Endodermal cell (in vitro differentiated cells): ENCODE measurements at regions not wholly inside any gene's neighbourhood (a gene's known extent, or its start where the extent isn't known, plus 50 kb on each side); places are given as distances from the start of the nearest gene placed in this dataset.

Source experiments
- DNase-seq: peaks from one replicate; pipeline ENCODE4 v3.0.0-alpha.2; 2017
- H3K27ac ChIP-seq: 2 replicates; pipeline ENCODE4 v1.5.1; 2013; ENCODE audit warnings: mild to moderate bottlenecking, low read depth, low read length, moderate library complexity
- H3K27me3 ChIP-seq: 2 replicates; pipeline ENCODE4 v1.6.1; 2013; ENCODE audit warnings: mild to moderate bottlenecking, low read length, moderate library complexity; ENCODE audit not compliant: insufficient read depth, control insufficient read depth, poor library complexity, severe bottlenecking
- H3K36me3 ChIP-seq: 2 replicates; pipeline ENCODE4 v1.7.0; 2013; ENCODE audit warnings: mild to moderate bottlenecking, low read length, moderate library complexity; ENCODE audit not compliant: control insufficient read depth, insufficient read depth
- H3K4me1 ChIP-seq: one replicate; pipeline ENCODE4 v1.7.0; 2013; ENCODE audit warnings: low read length; ENCODE audit not compliant: control insufficient read depth, insufficient read depth
- H3K4me3 ChIP-seq: 2 replicates; pipeline ENCODE4 v1.5.1; 2013; ENCODE audit warnings: mild to moderate bottlenecking, low read length, moderate library complexity
- H3K9ac ChIP-seq: 2 replicates; pipeline ENCODE4 v1.6.1; 2013; ENCODE audit warnings: mild to moderate bottlenecking, low read length, moderate library complexity; ENCODE audit not compliant: poor library complexity, severe bottlenecking; ENCODE audit errors: extremely low read depth
- H3K9me3 ChIP-seq: 2 replicates; pipeline ENCODE4 v1.6.1; 2013; ENCODE audit warnings: mild to moderate bottlenecking, low read length, moderate library complexity; ENCODE audit not compliant: control insufficient read depth
- H3K27ac Mint-ChIP-seq: 2 replicates; pipeline ENCODE4 v1.8.0; 2020; ENCODE audit warnings: mixed read lengths
- H3K27me3 Mint-ChIP-seq: 2 replicates; pipeline ENCODE4 v1.8.0; 2021; ENCODE audit warnings: mild to moderate bottlenecking, mixed read lengths; ENCODE audit not compliant: insufficient read depth
- H3K36me3 Mint-ChIP-seq: 2 replicates; pipeline ENCODE4 v1.8.0; 2020; ENCODE audit warnings: low read depth, mixed read lengths
- H3K4me1 Mint-ChIP-seq: 2 replicates; pipeline ENCODE4 v1.8.0; 2020; ENCODE audit warnings: mixed read lengths
- H3K4me3 Mint-ChIP-seq: 2 replicates; pipeline ENCODE4 v1.8.0; 2020; ENCODE audit warnings: mild to moderate bottlenecking, moderate library complexity, mixed read lengths
- H3K9me3 Mint-ChIP-seq: 2 replicates; pipeline ENCODE4 v1.8.0; 2020; ENCODE audit warnings: mild to moderate bottlenecking, mixed read lengths
- CTCF ChIP-seq: fragments of 200-600 bp; sonication (generic); conservative IDR thresholded peaks from 2 replicates; pipeline ENCODE4 v1.5.0; 2021; ENCODE audit warnings: antibody characterized with exemption, mild to moderate bottlenecking
- WGBS, 2 experiments: methylation state at CpG; one replicate each; pipeline versions ENCODE4 v1.1.5 to v1.1.7; 2013; ENCODE audit warnings: missing lambda C conversion rate in 2 of 2, mixed read lengths in 1 of 2; ENCODE audit not compliant: insufficient coverage in 1 of 2, insufficient read length in 1 of 2; 5-methylcytosine and 5-hydroxymethylcytosine counted together

- no peaks in the 10 kb centered on the region for H3K9me3 Mint-ChIP-seq
- H3K27ac Mint-ChIP-seq, result no peak overlapping the region
- no peaks in the 10 kb centered on the region for H3K9me3 ChIP-seq
- H3K4me3 Mint-ChIP-seq, result no peak overlapping the region
- TF ChIP-seq CTCF, result no peak
- no peaks in the 10 kb centered on the region for H3K27me3 Mint-ChIP-seq
- 80 to 91% methylated on average over 6 to 9 of the region's 9 CpGs for WGBS, 2 experiments
- H3K4me3 ChIP-seq, result no peak overlapping the region
- no peak for DNase-seq
- H3K27ac ChIP-seq, result peak overlapping the region; percentile 30
- peaks cover 6% of the 10 kb centered on the region for H3K4me1 ChIP-seq
- H3K4me1 Mint-ChIP-seq, result peaks cover 31% of the 10 kb centered on the region
- no peaks in the 10 kb centered on the region for H3K27me3 ChIP-seq
- no peaks in the 10 kb centered on the region for H3K36me3 Mint-ChIP-seq
- H3K36me3 ChIP-seq, result no peaks in the 10 kb centered on the region
- H3K9ac ChIP-seq, result no peak overlapping the region
These were observed 176.0 kb downstream of the ZNF608 start for GRCh38 chr5:124570285-124571035.

GRCh38 chr5:124566875-124567450 lies 179.5 kb downstream of the ZNF608 start:
- Histone ChIP-seq H3K4me1 (no peaks in the 10 kb centered on the region), H3K27me3 (no peaks in the 10 kb centered on the region), H3K9ac (no peak overlapping the region), H3K9me3 (no peaks in the 10 kb centered on the region), H3K4me3 (no peak overlapping the region), H3K27ac (no peak overlapping the region), H3K36me3 (no peaks in the 10 kb centered on the region)
- Mint-ChIP-seq H3K27ac (no peak overlapping the region), H3K9me3 (no peaks in the 10 kb centered on the region), H3K36me3 (no peaks in the 10 kb centered on the region), H3K27me3 (no peaks in the 10 kb centered on the region), H3K4me1 (peaks cover 6% of the 10 kb centered on the region), H3K4me3 (no peak overlapping the region)
- TF ChIP-seq CTCF, result no peak
- 94 to 100% methylated on average over 4 to 7 of the region's 7 CpGs for WGBS, 2 experiments
- no peak for DNase-seq

- no peak for DNase-seq
- H3K27me3 Mint-ChIP-seq, result no peaks in the 10 kb centered on the region
- H3K9me3 ChIP-seq, result peaks cover 8% of the 10 kb centered on the region
These were observed 185.0 kb downstream of the ZNF608 start for GRCh38 chr5:124561451-124561850.

More at GRCh38 chr5:124561451-124561850, 185.0 kb downstream of the ZNF608 start:
- Histone ChIP-seq H3K4me1 (no peaks in the 10 kb centered on the region), H3K27ac (no peak overlapping the region), H3K4me3 (no peak overlapping the region), H3K9ac (no peak overlapping the region), H3K27me3 (no peaks in the 10 kb centered on the region), H3K36me3 (no peaks in the 10 kb centered on the region)
- H3K4me3 Mint-ChIP-seq, result no peak overlapping the region
- no peak for TF ChIP-seq CTCF
- peaks cover 2% of the 10 kb centered on the region for H3K36me3 Mint-ChIP-seq
- no peak overlapping the region for H3K27ac Mint-ChIP-seq
- H3K4me1 Mint-ChIP-seq, result no peaks in the 10 kb centered on the region
- H3K9me3 Mint-ChIP-seq, result peaks cover 6% of the 10 kb centered on the region
- 89 to 96% methylated on average over 2 of the region's 2 CpGs for WGBS, 2 experiments
